ACC112 (cell line): ENCODE measurements at regions not wholly inside any gene's neighbourhood (a gene's known extent, or its start where the extent isn't known, plus 50 kb on each side); places are given as distances from the start of the nearest gene placed in this dataset.

Experiments
- H2AFZ ChIP-seq: fragments of 200-600 bp; sonication (generic); one replicate; pipeline ENCODE4 v1.6.0; 2017; ENCODE audit warnings: antibody characterized with exemption, low read length; ENCODE audit not compliant: unreplicated experiment
- H3K27ac ChIP-seq: fragments of 200-600 bp; sonication (generic); 2 replicates; pipeline ENCODE4 v1.5.1; 2014; ENCODE audit warnings: low read depth, mild to moderate bottlenecking, antibody characterized with exemption, low read length, moderate library complexity
- H3K27me3 ChIP-seq: fragments of 200-600 bp; sonication (generic); 2 replicates; pipeline ENCODE4 v1.6.1; 2014; ENCODE audit warnings: mild to moderate bottlenecking, antibody characterized with exemption, low read length, moderate library complexity, mixed read lengths; ENCODE audit not compliant: insufficient read depth
- H3K36me3 ChIP-seq: fragments of 200-600 bp; sonication (generic); 2 replicates; pipeline ENCODE4 v1.6.1; 2016; ENCODE audit warnings: mild to moderate bottlenecking, antibody characterized with exemption, low read length, moderate library complexity, mixed read lengths; ENCODE audit not compliant: insufficient read depth
- H3K4me1 ChIP-seq: fragments of 200-600 bp; sonication (generic); one replicate; pipeline ENCODE4 v1.6.1; 2016; ENCODE audit warnings: low read length, mixed read lengths; ENCODE audit not compliant: insufficient read depth, unreplicated experiment, control insufficient read depth
- H3K4me3 ChIP-seq: fragments of 200-600 bp; sonication (generic); 2 replicates; pipeline ENCODE4 v1.5.1; 2014; ENCODE audit warnings: mild to moderate bottlenecking, low read depth, low read length
- H3K79me2 ChIP-seq: fragments of 200-600 bp; sonication (generic); one replicate; pipeline ENCODE4 v1.6.0; 2016; ENCODE audit warnings: low read length; ENCODE audit not compliant: control insufficient read depth, unreplicated experiment, insufficient read depth

DNA sequence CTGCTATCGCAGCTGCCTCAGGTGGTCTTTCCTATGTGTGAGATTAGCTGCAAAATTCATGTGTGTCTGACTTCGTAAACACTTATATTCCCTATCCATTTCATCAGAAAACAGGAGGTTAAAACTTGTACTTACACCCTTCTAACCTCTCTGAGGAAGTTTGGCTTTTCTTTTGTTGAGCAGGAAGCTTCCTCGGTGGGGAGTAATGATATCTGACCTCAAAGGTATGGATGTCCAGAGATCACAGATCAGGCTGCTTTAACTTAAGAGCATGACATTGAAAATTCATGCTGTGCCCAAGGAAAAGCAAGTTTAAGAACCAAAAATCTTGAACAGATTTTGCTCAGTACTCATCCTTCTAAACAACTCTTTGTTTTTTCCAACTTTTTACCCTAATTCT, 429.1 kb downstream of the STIM2 start:
- Histone ChIP-seq H3K27me3 (no peaks in the 10 kb centered on the region), H3K79me2 (no peaks in the 10 kb centered on the region), H3K36me3 (no peaks in the 10 kb centered on the region)

DNA sequence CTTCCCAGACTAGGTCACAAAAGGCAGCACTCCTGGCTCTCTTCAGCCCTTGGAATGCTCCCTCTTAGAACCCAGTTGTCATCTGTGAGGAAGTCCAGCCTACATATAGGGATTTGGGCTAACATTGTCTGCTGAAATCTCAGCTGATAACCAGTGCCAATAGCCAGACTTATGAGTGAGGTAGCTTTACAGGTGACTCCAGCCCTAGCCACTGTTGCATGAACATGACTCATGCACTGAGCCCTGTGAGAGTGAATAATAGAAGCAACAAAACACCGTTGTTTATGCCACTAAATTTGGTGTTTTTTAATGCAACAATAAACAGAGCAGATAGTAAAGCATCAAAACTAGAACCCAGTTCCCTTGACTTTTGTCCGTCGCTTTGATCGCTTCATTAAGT, 433.2 kb downstream of the STIM2 start:
- no peaks in the 10 kb centered on the region for H3K4me1 ChIP-seq
- H3K27ac ChIP-seq = no peak overlapping the region
- H3K4me3 ChIP-seq = no peak overlapping the region
- no peaks in the 10 kb centered on the region for H3K36me3 ChIP-seq
- H2AFZ ChIP-seq = no peak overlapping the region
- no peaks in the 10 kb centered on the region for H3K27me3 ChIP-seq
- no peaks in the 10 kb centered on the region for H3K79me2 ChIP-seq

More for the DNA sequence above, 429.1 kb downstream of the STIM2 start:
- Histone ChIP-seq H2AFZ (no peak overlapping the region), H3K27ac (no peak overlapping the region), H3K4me3 (no peak overlapping the region), H3K4me1 (no peaks in the 10 kb centered on the region)

DNA sequence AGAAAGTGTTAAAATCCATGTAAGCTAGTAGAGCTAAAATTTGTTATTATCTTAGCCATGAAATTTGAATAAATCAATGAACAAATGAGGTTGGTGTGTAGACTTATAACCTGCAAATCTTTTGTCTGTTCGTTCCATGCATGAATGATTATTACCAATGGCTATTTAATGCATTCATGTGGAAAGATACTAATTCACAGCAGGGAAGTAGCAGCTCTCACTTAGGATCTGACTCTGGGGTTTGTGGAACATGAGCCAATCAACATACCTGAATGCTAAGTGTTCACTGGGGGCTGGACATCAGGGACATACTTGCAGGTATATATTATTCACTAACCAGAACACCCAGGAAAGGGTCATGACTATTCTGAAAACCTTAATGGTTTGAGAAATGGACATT, 444.1 kb downstream of the STIM2 start:
- Histone ChIP-seq H3K4me3 (no peak overlapping the region), H3K27me3 (no peaks in the 10 kb centered on the region; the same call in 1 of the 2 replicates), H3K4me1 (no peaks in the 10 kb centered on the region), H2AFZ (no peak overlapping the region), H3K36me3 (no peaks in the 10 kb centered on the region), H3K27ac (no peak overlapping the region), H3K79me2 (no peaks in the 10 kb centered on the region)

DNA sequence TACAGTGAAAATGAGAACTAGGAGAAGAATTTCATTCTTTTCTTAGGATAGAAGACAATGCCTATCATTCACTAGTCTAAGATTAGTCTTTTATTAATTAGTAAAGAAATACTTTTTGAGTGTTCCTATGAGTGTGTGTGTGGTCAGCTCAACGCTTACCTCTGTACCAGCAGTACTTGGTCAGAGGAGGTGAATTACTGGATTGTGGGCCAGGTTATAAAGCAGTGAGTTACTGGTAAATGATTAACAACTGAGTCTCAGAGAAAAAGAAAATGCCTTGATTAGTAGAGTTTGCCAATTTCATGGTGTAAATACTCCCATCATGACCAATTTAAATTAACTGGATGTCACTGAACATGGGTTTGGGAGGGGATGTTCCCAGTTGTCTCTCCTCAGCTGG, 444.6 kb downstream of the STIM2 start:
- Histone ChIP-seq H2AFZ (no peak overlapping the region), H3K79me2 (no peaks in the 10 kb centered on the region), H3K4me1 (no peaks in the 10 kb centered on the region), H3K27ac (no peak overlapping the region), H3K36me3 (no peaks in the 10 kb centered on the region), H3K4me3 (no peak overlapping the region), H3K27me3 (no peaks in the 10 kb centered on the region; the same call in 1 of the 2 replicates)

DNA sequence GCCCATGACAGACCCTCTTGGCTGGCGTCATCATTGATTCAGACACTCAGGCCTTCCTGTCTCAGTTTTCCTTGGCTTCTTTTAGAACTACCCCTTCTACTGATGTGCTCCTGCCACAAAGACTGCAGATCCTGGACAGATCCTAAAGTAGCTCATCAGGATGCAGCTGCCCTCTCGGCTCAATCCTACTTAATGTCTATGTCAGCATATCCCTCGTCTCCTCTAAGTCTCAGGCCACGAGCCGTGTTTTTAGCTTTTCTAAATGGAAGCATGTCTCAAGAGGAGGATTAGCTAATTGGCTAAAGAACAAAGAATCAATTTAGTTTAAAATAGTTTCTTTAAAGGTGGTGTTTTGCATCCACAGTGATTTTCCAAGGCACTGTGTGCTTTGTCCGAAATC, 447.7 kb downstream of the STIM2 start:
- no peaks in the 10 kb centered on the region for H3K36me3 ChIP-seq
- H2AFZ ChIP-seq = no peak overlapping the region
- no peaks in the 10 kb centered on the region for H3K4me1 ChIP-seq
- no peak overlapping the region for H3K4me3 ChIP-seq
- no peaks in the 10 kb centered on the region for H3K27me3 ChIP-seq
- no peak overlapping the region for H3K27ac ChIP-seq
- no peaks in the 10 kb centered on the region for H3K79me2 ChIP-seq

DNA sequence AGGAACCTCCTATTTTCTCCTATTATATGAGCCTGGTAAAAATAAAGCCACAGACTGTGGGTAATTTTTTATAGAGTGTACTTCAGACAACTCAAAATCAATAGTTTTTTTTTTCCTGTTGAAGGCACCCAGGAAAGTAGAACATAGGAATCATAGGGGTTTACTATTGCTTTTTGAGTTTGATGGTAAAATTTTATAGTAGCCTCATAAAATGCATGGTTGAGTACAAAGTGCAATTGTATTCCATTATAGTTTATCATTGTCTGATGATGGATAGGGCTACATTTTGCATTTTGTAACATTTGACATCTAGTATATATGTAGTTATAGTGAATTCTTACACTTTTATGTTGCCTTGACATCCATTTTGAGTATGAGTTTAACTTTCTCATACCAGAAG, 455.0 kb downstream of the STIM2 start:
- Histone ChIP-seq H3K79me2 (no peaks in the 10 kb centered on the region), H3K4me1 (no peaks in the 10 kb centered on the region), H3K4me3 (no peak overlapping the region), H3K27me3 (no peaks in the 10 kb centered on the region), H2AFZ (no peak overlapping the region), H3K36me3 (no peaks in the 10 kb centered on the region), H3K27ac (no peak overlapping the region)

DNA sequence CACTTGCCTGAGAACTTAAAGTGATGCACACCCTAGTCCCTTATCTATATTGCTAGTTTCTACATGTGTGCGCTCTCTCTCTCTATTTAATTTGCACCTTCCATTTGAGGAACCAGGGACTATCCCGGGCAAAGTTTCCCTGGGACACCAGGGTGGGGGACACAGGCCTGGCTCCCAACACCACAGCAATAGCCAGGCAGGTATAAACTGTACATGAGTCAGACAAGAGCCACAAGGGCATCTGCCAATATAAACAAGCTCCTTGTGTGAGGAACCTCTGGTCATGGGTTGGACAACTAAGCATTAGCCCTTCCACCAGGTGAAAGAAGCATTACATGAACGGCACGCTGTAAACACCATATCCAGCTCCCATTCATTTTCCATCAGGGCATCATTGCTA, 455.5 kb downstream of the STIM2 start:
- no peak overlapping the region for H2AFZ ChIP-seq
- no peak overlapping the region for H3K4me3 ChIP-seq
- H3K79me2 ChIP-seq = no peaks in the 10 kb centered on the region
- no peaks in the 10 kb centered on the region for H3K36me3 ChIP-seq
- no peaks in the 10 kb centered on the region for H3K4me1 ChIP-seq
- H3K27ac ChIP-seq = no peak overlapping the region
- no peaks in the 10 kb centered on the region for H3K27me3 ChIP-seq

DNA sequence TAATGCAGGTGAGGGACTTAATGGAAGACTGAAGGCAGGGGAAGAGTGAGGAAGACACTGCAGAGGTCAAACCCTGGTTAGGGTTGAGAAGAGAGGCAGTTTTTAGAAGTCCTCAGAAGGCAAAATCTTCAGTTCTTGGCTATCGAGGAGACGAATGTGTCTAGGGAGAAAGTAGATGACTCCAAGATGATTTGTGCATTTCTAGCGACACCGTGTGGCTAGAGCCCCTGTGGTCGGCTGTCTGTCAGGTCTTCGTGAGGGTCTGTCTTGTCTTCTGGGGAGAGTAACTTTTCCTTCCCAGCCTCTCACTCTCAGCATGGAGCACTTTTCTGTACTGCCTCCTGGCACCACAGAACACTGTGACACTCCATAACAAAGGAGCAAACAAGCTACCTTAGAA, 458.1 kb downstream of the STIM2 start:
- H3K27me3 ChIP-seq = no peaks in the 10 kb centered on the region
- no peaks in the 10 kb centered on the region for H3K4me1 ChIP-seq
- H2AFZ ChIP-seq = no peak overlapping the region
- no peak overlapping the region for H3K27ac ChIP-seq
- H3K36me3 ChIP-seq = no peaks in the 10 kb centered on the region
- no peak overlapping the region for H3K4me3 ChIP-seq
- H3K79me2 ChIP-seq = no peaks in the 10 kb centered on the region

DNA sequence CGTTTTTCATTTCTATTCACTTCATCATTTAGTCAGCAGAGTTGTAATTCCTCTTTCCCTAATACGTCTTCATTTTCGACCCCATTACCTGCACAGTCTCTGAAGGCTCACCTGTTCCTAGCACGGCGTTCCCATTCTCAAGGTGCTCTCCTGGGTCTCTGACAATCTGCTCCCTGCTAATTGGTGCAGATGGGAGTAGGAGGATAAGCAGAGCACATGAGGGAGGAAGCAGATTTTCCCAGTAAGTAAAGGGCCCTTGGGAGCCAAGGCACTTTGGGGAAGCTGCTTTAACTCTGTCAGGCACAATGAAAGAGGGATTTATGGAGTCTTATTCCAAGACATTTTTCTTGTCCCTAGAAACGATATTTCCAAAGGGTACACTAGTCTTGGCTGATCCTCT, 466.4 kb downstream of the STIM2 start:
- H3K4me3 ChIP-seq = no peak overlapping the region
- no peak overlapping the region for H2AFZ ChIP-seq
- H3K79me2 ChIP-seq = no peaks in the 10 kb centered on the region
- no peaks in the 10 kb centered on the region for H3K27me3 ChIP-seq
- no peak overlapping the region for H3K27ac ChIP-seq
- H3K4me1 ChIP-seq = no peaks in the 10 kb centered on the region
- no peaks in the 10 kb centered on the region for H3K36me3 ChIP-seq

DNA sequence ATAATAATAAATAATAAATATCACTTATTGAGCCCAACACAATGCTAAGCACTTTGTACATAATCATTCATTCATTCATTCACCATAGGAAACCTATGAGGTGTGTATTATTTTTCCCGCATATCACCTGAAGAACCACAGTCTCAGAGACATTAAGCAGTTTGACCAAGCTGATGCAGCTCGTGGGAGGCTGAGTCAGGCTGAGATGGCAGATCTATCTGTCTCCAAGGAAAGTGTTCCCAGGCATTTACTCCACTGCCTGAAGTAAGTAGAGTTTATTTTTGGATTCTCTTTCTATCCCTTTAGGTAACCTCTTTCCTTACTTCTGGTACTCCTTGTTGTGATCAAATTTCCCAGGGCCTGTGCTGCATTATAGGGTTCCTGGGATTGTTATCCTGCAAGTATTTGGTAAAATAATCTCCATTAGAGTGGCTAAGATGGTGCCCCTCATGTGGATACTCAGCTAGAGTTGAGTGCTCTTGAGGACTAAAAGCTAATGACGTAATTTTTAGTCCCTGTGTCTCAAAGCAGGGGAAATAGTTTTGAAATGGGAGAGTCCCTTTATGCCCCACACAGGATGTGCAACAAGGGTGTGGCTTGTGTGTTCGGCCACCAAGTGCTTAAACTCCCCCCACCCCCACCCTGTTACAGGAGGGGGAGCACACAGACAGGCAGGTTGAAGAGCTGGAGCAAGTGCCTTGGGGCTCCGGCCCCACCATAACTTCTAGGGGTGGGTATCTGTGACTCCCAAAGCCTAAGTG, 467.0 kb downstream of the STIM2 start:
- H3K4me3 ChIP-seq = no peak overlapping the region
- no peaks in the 10 kb centered on the region for H3K79me2 ChIP-seq
- H3K27ac ChIP-seq = no peak overlapping the region
- no peaks in the 10 kb centered on the region for H3K4me1 ChIP-seq
- no peaks in the 10 kb centered on the region for H3K36me3 ChIP-seq
- no peak overlapping the region for H2AFZ ChIP-seq
- H3K27me3 ChIP-seq = no peaks in the 10 kb centered on the region

DNA sequence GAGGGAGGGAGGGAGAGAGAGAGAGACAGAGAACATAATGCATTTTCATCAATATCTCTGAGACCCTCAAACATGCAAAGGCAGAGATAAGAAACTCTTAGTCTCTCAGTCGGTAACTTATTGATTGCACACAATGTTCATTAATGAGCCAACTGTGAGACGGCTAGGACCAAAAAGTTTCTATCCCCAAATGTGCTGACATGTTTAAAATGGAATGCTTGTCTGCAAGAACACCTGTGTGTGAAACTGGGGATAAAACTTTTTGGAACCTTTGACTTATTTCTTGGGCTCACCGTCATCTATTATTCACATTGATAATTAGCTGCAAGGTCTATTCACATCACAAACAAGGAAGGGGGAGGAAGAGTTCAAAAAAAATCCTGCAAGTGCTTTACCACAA, 477.9 kb downstream of the STIM2 start:
- no peak overlapping the region for H3K4me3 ChIP-seq
- H3K79me2 ChIP-seq = no peaks in the 10 kb centered on the region
- no peaks in the 10 kb centered on the region for H3K36me3 ChIP-seq
- no peak overlapping the region for H2AFZ ChIP-seq
- no peaks in the 10 kb centered on the region for H3K4me1 ChIP-seq
- no peak overlapping the region for H3K27ac ChIP-seq
- 0 out of 2 replicates have a peak, but pooled peaks cover 5% of the 10 kb centered on the region for H3K27me3 ChIP-seq
